NB4 (cell line): ENCODE measurements at regions not wholly inside any gene's neighbourhood (a gene's known extent, or its start where the extent isn't known, plus 50 kb on each side); places are given as distances from the start of the nearest gene placed in this dataset.

Experiments used
- CTCF ChIP-seq: IDR thresholded peaks from one replicate; pipeline ENCODE4 v1.5.1; 2012; ENCODE audit warnings: low read depth, low read length
- MAX ChIP-seq: IDR thresholded peaks from 2 replicates; pipeline ENCODE4 v1.6.1; 2011; ENCODE audit warnings: low read depth, low read length
- MYC ChIP-seq: IDR thresholded peaks from 2 replicates; pipeline ENCODE4 v1.6.1; 2011; ENCODE audit warnings: low read depth, low read length
- POLR2A ChIP-seq: IDR thresholded peaks from 2 replicates; pipeline ENCODE4 v1.6.1; 2011; ENCODE audit warnings: mild to moderate bottlenecking; ENCODE audit not compliant: insufficient read length; ENCODE audit errors: extremely low read depth

GRCh38 chr9:78101247-78101646 is 69.6 kb upstream of the GNAQ start:
- TF ChIP-seq CTCF (no peak), POLR2A (no peak), MAX (no peak), MYC (no peak)
